Activated CD4-positive, alpha-beta T cell treated with anti-CD3 and anti-CD28 coated beads, Interleukin-2, amount 50 U/mL, for 4 hours (primary cell): ENCODE measurements at regions not wholly inside any gene's neighbourhood (a gene's known extent, or its start where the extent isn't known, plus 50 kb on each side); places are given as distances from the start of the nearest gene placed in this dataset.

Experiments
- DNase-seq, 2 experiments: peaks; one replicate each; pipeline ENCODE4 v3.0.0-alpha.2; 2020

DNA sequence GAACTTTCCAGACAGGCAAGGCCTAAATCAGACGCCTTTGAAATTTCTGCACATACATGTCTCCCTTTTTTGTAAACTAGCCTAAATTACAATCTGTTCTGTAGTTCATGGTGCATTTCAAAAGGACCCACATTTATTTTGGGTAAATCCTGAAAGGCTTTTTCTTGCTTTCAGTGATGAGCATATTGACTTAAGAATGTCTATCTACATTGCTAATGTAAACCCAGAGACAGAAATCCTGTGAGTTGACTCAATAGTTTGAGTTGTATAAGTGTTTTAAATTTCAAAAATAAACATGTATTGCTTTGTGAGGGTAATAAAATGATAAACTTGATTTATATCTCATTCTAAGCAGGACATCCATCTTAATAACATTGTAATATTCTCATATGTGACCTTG lies 977.0 kb upstream of the NR2F2 start:
- no peak for DNase-seq

DNA sequence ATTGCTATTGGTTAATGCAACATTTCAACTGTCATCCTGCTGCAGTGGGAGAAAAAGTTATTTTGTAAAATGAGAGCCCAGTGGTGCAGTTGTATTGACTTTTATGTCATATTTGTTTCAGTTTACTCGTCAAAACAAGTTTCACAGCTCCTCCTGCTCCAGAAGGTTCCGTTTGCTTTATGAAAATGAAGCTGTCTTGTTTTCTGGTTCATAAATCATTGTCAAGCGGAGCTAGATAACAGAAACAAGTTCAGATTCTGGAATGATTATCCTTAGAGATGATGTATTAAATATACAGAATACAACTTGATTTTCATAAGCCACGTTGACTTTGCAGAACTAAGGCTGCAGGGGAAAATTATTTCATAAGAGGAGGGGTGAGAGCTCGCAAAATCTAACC lies 970.5 kb upstream of the NR2F2 start:
- DNase-seq: no peak

DNA sequence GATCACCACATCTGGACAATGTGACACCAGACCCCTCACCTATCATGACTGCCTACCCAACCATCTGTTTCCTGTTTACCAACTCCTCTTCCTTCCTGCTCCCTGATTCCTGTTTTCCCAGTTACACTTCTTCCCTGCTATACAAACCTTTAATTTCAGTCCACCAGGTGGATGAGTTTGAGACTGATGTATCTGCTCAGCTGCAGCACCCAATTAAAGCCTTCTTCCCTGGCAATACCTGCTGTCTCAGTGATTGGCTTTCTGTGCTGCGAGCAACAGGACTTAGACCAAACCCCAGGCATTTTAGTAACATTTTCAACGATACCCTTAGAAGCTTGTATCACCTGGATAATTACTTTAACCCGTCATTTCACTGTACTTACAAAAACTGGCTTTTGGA lies 968.2 kb upstream of the NR2F2 start:
- DNase-seq: no peak

DNA sequence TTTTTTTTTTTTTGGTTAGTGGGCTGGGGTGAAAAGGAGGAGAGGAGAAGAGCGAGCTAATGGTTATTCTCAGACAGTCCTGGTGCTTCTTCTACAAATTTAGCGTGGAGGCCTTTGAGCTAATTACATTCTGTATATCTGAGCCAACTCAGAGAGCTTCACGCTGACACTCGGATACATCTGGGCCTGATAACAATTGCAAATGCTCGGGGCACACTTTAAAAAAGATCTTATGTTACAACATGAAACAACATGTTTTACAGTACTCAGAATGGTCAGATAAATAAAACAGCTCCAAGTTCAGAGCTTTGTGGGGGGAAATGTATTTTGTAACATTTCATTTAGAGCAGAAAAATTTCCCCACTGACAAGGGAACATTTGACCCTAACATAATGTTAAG lies 966.9 kb upstream of the NR2F2 start:
- DNase-seq: no peak

DNA sequence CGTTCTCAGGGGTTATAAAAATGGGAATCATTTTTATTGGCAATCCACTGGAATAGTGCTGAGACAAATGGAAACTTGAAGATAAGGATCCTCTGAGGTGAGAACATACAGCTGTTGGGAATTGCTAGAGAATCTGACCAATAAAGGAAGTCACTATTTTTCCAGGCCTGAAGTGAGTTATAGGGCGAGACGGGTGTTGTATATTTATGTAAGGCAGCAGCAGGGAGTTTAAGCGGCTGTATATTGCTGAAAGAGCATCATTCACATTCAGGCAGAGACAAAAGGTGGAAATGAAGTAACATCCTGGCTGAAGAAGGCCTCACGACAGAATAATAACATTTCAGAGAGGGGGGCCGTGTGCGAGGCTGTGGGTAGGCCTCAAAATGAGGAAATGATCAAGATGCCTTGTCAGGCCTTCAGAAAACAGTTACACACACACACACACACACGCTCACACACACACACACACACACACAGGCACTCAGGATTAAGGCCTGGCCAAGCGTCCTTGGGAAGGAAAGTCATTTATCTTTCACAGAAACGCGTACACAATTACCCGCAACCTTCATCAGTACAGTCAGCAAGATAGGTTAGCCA lies 964.9 kb upstream of the NR2F2 start:
- no peak for DNase-seq

DNA sequence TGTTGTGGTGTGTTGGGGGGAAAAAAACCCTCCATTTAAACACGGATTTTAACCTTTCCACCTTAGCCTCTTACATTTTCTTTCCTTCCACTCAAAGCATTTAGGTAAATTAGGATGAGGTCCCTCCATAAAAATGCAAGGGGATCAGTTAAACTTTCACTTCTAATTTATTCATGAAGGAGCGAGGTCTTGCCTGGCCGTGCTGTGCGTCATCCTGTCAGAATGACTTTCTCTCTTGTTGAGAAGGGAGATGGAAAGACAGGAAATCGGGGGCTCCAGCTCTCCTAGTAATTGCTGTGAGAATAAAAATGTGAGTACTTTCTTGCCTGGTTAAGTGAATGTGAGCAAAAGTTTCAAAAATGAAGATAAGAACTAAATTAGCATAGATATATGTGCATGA lies 962.3 kb upstream of the NR2F2 start:
- DNase-seq: no peak

DNA sequence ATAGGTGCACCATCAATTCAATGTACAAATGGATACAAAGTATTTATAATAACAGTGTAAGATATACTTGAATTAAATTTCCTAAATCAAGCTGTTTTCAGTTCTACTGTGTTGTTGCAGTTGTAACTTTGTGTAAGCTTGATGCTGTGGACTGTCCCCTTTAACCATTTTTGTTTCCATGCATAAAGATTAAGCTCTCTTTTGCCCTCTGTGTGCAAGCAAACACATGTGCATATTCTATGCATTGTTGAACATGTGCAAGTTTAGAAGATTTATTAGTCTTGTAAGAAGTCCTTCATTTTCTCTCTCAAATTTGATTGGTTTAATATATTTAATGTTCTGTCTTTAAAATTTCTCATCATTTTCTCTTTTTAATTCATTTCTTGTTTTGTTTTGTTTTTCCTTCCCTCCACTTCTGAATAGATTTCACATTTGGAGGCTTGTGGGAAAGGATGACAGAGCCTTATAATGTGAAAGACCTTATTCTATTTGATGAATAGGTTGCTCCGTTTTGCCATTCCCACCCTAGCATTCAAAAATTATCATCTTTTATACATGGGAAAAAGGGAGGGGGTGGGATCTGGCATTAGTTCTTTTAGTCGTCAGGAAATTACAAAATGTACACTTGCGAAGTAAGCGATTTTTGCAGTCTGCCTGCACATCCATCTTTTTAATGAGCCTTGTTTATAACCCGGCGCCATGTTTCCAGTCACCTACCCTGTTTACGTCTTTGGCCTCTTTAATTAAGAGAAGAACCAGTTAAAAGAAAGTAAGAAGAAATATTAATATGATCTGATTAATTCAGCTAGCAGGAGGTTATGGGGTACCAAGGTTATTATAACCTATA lies 961.5 kb upstream of the NR2F2 start:
- no peak for DNase-seq

DNA sequence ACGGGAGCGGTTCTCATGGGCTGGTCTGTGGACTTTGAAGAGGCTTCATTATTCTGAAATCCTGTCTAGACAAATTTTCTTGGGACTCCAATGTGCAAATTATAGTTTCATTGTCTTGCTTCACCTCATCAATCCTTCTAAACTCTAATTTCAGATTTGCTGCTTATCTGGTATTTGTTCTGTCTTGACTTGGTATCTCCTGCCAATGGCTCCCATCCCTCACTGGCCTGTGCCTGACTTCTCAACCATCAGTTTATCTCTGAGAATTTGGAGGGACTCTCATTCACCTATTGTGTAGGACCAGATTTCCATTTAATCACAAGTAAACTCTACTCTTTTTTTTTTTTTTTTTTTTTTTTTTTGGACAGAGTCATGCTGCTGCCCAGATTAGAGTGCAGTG lies 960.2 kb upstream of the NR2F2 start:
- DNase-seq: no peak

DNA sequence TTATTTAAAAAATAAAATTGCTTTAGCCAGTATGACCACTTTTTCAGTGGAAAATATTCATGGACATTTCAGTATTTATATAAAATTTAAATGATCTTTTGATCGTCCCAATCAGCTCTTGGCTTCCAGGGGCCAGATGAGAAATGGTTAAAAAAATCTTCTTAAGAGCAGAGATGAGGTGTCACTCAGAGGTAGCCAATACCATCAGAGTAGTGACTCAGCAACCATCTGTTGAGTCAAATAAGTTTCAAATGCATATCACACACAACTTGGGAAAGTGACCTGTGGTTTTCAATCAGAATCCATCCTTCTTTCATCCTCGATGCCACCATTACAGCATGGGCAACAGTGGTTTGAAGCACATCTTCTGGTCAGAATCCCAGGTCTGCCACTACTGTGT lies 958.8 kb upstream of the NR2F2 start:
- DNase-seq: no peak

DNA sequence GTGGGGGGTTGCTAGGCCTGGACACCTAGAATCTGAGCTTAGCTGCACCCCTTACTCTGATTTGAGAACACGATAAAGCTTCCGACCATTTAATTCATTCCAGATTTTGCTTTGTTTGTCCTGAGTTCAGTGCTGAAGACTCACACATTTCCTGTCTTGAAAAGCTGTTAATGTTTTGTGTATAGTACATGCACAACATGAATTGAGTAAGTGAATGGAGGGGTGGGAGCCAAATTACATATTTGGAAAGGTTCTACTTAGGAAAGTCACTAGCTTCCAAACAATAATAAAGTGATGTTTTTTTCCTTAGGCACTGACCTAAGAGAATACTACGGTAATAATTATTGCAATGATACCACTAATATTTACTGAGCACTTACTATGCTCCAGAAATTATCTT lies 955.2 kb upstream of the NR2F2 start:
- no peak for DNase-seq

DNA sequence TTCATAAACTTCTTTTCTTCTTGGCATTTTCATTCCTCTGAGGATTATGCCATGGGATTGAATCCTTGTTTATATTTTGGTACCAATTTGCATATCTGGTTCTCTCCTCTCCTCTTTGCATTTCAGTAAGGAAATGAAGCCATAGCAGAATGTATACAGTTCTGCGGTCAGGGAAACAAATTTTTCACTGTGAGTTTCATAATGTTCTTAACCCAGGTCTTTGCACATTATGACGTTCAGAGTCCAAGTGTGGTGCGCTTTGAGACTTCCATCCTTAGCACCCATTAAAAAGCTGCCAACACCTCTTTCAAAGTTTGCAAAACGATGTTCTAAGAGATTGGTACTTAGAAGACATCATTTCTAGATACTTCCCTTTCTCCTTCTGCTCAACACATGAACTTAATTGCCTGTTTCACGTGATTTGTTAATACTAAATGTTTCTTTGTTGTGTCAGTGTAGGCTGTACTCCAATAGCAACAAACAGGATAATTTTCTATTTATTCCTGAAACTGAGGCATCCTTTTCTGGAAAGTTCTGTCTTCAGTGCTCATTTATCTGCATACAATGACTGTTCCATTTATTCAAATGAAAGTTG lies 953.1 kb upstream of the NR2F2 start:
- DNase-seq: no peak

DNA sequence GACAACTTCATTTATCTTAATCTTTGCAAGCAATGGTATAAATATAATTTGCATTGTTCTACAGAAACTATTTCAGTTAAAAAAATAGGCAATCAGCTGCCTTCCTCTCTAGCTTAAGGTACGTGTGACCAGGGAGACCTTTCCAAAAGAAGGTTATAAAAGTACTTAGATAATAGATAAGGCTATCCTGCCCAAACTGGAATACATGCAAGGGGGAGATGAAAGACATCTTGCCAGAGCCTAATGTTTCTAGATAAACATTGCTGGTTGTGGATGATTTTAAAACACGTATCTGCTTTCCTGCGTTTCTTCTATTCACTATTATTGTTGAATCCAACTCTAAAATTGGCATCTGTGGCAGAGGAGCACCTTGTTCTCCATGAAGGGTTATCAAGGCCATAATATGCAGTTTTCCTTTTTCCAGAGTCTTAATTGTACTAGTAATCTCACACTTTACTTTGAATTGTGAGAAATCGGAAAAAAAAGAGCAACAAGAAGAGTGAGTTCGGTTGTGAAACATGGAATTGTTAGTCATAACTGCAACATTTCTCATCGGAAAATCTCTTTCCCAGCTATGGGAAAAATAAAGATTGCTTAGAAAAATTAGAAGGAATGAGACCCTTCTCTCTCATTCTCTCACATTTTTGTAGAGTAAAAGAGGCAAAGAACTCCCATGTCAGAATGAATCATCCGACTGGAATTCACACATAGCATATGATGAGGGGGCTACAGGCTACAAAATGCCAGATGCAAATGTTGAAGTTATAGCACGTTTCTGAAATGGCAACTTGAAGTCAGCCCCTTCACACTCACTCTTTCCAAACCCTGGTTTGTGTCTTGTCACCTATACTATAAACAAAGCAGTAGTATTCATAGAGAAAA lies 936.1 kb upstream of the NR2F2 start:
- no peak for DNase-seq

DNA sequence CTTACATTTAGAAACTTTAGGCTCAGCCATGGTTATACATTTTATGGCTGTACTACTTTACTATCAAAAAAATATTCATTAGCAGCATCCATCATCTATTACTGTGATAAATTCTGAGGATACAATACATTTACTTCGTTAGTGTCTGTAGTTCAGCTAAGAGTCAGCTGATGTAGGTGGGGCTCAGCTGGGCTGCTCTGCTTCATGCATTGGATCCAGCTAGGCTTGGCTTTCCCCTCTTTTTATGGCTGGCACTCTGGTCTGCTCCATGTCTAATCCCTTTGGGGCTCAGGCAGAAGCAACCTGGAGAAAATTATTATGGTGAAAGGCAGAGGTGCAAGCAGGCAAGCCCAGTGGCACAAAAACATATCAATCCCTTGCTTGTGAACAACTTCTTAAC lies 930.1 kb upstream of the NR2F2 start:
- DNase-seq: no peak

DNA sequence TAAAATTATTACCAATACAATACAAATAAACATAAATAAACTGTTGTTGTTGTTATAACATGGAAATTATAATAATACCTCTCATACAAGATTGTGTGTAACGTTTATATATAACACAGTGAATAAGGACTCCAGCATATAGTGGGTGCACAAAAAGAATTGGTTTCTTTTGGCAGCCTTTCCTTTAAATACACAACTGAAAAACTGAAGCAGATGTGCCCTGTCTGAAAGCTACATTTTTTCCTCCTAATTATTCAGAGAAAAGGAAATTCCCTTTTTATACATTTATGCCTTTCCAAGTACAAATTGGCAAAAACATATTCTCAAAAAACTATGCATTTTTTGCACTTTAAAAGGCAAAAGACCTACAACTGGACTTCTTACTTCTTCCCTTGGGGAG lies 928.9 kb upstream of the NR2F2 start:
- DNase-seq: no peak

DNA sequence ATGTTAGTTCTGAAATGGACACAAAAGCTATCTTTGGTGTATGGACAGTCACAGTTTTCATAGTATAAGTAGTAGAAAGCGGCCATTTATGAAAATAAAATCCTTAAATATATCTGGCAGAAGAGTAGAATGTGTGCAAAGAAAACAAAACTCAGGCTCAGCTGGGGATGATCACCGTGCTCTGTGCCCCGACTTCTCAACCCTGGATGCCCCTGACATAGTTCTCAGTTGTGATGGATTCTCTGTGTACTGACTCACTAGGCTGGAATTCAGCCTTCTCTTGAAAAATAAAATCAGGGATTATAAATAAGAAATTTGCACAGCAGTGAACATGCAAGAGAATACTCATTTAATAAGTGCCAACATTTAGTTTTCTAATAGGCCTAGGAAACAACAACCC lies 925.1 kb upstream of the NR2F2 start:
- no peak for DNase-seq

DNA sequence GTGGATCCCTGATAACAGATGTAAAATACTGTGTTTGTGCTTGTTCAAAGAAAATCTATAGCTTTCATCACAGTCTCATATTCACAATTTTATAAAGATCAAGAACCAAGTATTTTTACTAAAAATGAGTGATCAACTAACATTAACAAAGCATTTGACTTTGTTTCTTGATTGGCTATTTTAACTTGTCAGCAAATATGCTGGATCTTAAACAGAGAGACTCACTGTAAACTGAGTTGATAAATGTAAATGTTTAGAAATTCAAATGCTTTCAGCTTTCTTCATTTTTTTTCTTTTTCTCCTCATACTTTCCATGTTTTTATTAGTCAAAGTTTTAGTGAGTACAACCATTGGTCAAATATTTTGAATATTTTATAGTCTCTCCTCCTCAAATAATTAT lies 923.0 kb upstream of the NR2F2 start:
- DNase-seq: no peak

DNA sequence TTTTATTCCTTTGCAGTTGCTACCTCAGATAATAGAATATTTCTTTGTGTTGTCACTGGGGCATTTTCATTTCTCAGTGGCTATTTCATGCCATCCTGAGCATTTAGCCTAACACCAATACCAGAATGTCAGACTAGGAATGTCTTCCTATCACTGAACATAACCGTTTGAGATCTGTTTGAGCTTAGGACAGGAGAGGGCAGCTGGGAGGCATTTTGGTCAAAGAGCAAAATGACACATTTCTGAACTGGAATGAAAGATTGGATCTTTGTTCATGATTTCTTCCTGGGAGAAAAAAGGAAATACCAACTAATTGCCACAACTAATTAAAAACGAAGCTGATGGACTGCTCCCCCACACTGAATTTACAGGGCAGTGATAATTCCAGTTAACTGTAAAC lies 921.3 kb upstream of the NR2F2 start:
- no peak for DNase-seq

DNA sequence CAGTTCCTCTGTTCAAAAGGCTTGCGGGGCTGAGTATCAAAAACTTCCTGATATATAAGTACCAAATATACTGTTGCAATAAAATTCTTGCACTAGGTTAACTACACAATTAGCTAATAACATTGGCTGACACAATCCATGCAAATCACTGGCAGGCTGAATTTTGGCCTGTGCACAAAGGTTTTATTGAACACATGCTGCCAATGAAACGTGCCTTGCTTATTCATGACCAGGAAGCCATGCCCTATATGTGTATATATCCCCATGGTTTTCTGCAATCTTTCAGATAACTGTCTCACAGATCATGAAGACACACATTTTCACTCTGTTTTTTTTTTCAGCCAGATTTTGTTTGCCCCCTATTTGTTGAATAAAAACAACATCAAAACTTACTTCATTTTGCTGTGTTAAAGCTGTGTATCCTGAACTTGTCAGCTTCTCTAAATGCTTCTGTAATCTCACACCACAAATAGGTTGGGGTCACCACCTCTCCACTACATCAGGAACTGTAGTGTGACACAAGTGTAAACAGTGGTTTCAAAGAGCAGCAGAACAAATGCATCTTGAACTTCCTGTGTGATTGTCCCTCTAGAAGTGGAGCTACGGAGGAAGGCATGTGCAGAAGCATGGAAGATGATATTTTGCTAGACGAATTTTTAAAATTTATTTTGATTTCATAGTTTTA lies 920.7 kb upstream of the NR2F2 start:
- no peak for DNase-seq

DNA sequence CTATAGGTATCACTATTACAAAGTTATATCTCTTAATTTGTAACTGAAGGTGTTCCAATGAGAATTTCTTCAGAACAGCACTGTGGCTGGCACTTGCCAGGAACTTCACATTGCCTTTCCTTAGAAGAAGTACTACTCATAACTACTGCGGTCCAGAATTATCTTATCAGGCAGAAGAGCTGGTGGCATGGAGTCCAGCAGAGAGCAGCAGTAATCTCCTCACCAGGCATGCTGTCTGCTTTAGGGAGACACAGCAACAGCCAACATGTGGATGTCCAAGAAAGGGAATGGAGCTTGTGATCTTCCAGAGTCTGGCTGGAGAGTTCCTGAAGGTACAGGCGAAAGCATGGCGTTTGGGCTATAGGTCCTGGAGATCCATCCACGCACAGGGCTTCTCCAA lies 919.7 kb upstream of the NR2F2 start:
- no peak for DNase-seq

DNA sequence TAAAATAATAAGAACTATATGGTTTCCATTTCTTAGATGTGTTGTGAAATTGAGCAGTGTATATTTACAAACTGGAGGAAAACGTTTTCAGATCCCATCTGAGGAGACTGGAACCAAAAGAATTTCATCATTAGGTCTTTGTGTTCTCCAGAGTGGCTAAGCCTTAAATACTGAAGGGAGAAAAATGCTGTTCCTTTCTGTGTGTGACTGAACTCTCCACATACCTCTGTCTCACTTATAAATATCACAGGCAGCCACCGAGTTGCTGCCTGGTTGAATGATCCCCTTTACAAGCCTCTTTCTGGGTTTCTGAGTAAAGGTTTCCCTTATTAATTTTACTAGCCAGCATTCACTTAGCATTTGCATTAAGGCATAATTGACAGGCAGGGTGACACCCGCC lies 913.9 kb upstream of the NR2F2 start:
- no peak for DNase-seq

DNA sequence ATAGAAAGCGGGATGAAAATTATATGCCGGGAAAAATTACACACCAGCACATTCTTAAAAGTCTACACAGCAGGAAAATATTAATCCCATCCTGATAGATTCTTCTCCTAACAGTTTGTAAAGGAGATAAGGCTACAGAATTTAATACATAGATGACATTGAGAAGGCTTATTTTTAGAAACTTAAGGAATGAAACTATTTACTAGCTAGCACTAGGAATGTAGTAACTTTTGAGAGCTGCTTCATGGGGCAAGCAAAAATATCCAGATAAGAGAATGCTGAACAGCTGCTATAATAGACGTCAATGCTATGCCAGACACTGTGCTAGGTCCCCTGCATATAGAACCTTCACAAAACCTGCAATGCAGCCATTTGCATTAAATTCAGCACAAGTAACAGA lies 912.7 kb upstream of the NR2F2 start:
- DNase-seq: no peak

DNA sequence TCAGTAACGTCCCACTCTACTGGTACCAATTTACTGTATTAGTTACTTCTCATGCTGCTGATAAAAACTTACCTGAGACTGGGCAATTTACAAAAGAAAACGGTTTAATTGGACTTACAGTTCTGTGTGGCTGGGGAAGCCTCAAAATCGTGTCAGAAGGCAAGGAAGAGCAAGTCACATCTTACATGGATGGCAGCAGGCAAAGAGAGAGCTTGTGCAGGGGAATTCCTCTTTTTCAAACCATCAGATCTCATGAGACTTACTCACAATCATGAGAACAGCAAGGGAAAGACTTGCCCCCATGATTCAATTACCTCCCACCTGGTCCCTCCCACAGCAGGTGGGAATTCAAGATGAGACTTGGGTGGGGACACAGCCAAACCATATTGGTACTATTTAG lies 908.2 kb upstream of the NR2F2 start:
- no peak for DNase-seq

DNA sequence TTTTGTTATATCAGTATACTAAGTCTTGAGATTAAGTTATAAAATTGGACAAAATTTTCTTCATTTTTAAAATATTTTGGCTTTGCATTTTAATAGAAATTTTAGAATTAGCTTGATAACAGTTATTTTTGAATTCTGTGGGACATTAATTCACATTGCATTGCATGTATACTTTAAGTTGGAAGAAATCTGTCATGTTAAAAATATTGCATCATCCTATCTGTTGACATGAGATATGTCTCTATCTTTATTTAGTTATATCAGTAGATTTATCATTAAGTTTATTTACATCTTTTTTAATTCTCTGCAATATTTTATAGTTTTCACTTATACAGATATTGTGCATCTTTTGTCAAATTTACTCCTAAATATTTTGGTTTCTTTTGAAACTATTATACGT lies 904.6 kb upstream of the NR2F2 start:
- DNase-seq: no peak
